ENCODE measurements at regions not wholly inside any gene's neighbourhood (a gene's known extent, or its start where the extent isn't known, plus 50 kb on each side); places are given as distances from the start of the nearest gene placed in this dataset.
"Not testable (repeated sequence)": the region's sequence is repeated elsewhere in the genome, so short reads cannot be mapped to it uniquely, and the experiment has no call there.

DNA sequence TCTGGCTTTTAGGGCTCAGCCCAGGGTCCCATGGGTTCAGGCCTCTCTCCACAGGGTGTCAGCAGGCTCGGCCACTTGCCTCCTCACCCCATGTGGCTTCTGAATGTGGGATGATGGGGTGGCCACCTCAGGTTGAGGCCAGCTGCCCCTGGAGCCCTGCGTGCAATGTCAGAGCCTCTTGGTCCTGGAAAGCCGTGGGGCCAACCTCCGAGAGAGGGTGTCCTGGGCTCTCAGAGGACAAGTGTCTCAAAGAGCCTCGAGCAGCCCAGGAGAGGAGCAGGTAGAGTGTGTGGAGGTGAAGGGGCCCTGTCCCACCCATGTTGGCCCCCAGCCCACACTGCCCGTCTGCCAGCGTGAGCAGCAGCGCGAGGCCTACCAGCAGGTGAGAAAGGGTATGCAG lies 86.0 kb downstream of the PLXNA1 start:
- ChIA-PET POLR2A (no interaction called here), CTCF (no interaction called here)
- H3K27me3 Mint-ChIP-seq: peaks cover 2% of the 10 kb centered on the region
- no peaks in the 10 kb centered on the region for H3K36me3 Mint-ChIP-seq (ENCODE audit: low read depth)
- H3K4me3 Mint-ChIP-seq: no peak overlapping the region
- no peaks in the 10 kb centered on the region for H3K4me1 Mint-ChIP-seq
- no peak overlapping the region for H3K27ac Mint-ChIP-seq
- no peaks in the 10 kb centered on the region for H3K9me3 Mint-ChIP-seq
- no peak for DNase-seq

DNA sequence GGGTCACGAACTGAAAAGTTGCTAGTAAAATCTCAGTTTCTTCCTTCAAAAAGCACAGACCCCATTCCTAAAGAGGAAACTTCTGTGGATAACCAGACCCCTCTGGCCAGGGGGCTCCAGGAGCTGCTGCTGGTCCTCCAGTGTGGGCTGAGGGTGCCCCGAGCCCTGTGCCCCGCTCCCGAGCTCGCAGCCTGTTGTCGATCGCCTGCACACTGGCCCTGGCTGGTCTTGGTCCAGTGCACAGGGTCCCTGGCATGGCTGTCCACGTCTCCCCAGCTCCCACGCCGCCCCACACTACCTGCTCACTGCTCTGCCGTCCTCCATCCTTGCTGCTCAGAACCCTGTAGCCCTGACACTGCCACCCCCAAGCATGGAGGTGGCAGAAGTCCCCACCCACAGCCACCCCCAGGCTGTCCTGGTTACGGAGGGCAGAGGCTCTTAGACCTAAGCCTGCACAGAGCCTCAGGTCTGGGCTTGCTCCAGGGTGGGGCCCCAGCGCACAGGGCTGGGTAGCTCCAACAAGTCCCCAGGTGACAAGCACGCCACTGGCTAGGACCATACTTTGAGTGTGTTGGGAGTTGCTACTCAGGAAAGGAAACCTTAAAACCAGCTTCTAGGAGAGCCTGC lies 87.0 kb downstream of the PLXNA1 start:
- H3K27ac Mint-ChIP-seq: no peak overlapping the region
- H3K4me1 Mint-ChIP-seq: peaks cover 2% of the 10 kb centered on the region
- ChIA-PET CTCF (interaction anchor here (0.5 kb wide), 1 partner anchor 1181 kb away, joined by 4 read pairs; no protein-coding TSS in a partner anchor), POLR2A (no interaction called here)
- peaks cover 2% of the 10 kb centered on the region for H3K27me3 Mint-ChIP-seq
- no peak overlapping the region for H3K4me3 Mint-ChIP-seq
- H3K36me3 Mint-ChIP-seq (ENCODE audit: low read depth): no peaks in the 10 kb centered on the region
- no peak for DNase-seq
- no peaks in the 10 kb centered on the region for H3K9me3 Mint-ChIP-seq

DNA sequence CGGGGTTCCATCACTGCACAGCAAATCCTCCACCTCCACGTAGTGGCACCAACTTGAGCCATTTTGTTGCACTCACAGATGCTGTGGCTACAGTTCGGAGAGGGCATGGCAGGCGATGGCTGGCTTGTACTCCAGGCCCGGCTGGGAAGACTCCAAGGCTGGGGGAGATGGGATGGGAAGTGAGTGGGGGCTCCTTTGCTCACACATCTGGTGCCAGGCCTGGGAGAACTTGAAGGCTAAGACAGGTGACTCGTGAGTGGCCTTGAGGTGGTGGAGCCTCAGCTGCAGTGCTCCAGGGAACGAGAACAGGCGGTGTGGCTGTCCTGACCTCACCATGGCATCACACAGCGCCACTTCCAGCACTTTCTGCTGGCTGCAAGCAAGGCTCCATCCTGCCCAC lies 87.9 kb downstream of the PLXNA1 start:
- Mint-ChIP-seq H3K27ac (no peak overlapping the region), H3K4me1 (peaks cover 10% of the 10 kb centered on the region), H3K27me3 (peaks cover 2% of the 10 kb centered on the region), H3K36me3 (ENCODE audit: low read depth) (no peaks in the 10 kb centered on the region), H3K4me3 (no peak overlapping the region), H3K9me3 (peaks cover 4% of the 10 kb centered on the region)
- ChIA-PET POLR2A (no interaction called here), CTCF (interaction anchor here (1.7 kb wide), 1 partner anchor 34 kb away, joined by 4 read pairs; no protein-coding TSS in a partner anchor)
- no peak for DNase-seq

DNA sequence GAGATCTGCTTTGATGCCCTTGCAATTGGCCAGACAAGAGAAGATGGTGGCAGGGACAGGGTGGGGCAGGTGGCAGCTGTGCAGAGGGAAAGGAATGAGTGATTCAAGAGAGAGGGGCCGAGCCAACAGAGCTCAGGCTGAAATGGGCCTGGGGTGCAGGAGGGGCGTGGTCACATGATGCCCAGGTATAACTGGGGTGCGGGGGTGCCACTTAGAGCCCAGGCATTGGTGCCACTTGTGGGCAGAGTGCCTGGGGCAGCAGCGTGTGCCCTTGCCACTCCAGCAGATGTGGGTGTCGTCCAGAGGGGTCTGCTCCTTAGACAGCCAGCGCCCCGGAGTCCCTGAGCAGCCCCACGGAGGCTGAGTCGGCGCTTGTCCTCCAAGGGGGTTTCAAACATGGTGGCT lies 88.7 kb downstream of the PLXNA1 start:
- Mint-ChIP-seq H3K36me3 (ENCODE audit: low read depth) (no peaks in the 10 kb centered on the region), H3K4me3 (no peak overlapping the region), H3K9me3 (peaks cover 6% of the 10 kb centered on the region), H3K27ac (no peak overlapping the region), H3K27me3 (peaks cover under 1% of the 10 kb centered on the region), H3K4me1 (peaks cover 11% of the 10 kb centered on the region)
- DNase-seq: no peak
- ChIA-PET CTCF (interaction anchor here (1.7 kb wide), 1 partner anchor 35 kb away, joined by 4 read pairs; no protein-coding TSS in a partner anchor), POLR2A (no interaction called here)

DNA sequence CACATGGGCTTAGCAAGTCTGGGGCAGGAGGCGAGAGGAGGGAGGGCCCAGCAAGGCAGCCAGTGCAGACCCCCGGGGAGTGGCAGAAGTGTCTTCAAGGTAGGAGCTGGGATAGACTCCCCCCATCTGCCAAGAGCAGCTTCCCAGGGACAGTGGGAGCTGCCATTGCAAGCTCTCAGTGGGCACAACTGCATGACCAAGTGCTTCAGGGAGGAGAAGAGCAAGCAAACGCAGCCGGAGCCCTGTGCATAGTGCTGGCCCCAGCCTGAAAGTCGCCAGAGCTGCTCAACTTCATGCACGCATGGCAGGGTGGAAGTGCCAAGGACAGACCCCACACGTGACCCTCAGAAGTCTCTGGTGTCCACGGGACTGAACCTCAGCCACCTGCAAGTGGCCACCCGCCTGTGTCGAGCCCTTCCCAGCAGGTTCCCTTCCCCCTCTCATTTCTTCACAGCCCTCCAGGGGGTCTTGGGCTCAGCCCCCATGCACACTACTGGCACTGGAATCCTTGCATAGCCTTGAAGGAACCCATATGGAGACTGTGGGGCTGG lies 89.4 kb downstream of the PLXNA1 start:
- ChIA-PET POLR2A (no interaction called here), CTCF (interaction anchor here (0.7 to 1.7 kb wide), 2 partner anchors 36 to 350 kb away, joined by 3 to 4 read pairs; no protein-coding TSS in a partner anchor)
- H3K4me3 Mint-ChIP-seq: no peak overlapping the region
- no peaks in the 10 kb centered on the region for H3K36me3 Mint-ChIP-seq (ENCODE audit: low read depth)
- H3K4me1 Mint-ChIP-seq: peaks cover 11% of the 10 kb centered on the region
- no peak overlapping the region for H3K27ac Mint-ChIP-seq
- DNase-seq: no peak
- peaks cover 6% of the 10 kb centered on the region for H3K9me3 Mint-ChIP-seq
- H3K27me3 Mint-ChIP-seq: no peaks in the 10 kb centered on the region

DNA sequence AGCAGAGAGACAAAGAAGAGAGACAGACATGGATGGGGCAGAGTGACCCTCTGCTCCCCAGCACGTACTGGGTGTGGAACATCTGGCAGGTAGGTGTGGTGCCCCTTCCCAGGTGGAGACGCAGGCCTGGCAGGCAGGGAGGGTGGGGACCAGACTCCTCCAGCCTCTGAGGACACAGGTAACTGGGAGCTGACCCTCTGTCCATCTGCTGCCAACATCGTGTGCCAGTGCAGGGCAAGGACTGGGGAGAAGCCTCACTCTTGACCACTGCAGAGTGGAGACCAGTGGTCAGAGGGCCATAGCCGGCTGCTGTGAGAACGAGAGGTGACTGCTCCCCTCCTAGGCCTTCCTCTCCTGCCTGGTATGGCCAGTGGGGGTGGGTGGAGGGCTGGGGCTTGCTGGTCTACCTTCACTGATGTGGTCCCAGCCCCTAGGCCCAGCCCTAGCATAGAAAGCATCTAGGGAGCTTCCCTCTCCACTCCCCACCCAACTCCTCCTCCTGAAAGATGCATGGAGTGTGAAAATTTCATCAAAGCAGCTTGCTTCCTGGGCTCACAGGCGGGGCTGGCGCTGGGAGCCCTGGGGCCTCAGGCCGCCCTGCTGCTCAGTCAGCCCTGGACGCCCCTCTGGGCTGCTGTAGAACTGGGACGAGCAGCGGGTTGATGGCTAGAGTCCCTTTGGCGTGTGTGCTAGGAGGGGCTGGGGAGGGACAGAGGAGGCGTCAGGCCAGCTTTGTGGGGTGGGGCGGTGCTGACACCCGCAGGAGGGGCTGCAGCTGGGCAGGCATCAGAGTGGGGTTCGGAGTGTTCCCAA lies 90.3 kb downstream of the PLXNA1 start:
- Mint-ChIP-seq H3K27ac (no peak overlapping the region), H3K4me3 (no peak overlapping the region), H3K9me3 (peaks cover 6% of the 10 kb centered on the region), H3K27me3 (no peaks in the 10 kb centered on the region), H3K4me1 (peaks cover 11% of the 10 kb centered on the region), H3K36me3 (ENCODE audit: low read depth) (no peaks in the 10 kb centered on the region)
- POLR2A ChIA-PET: no interaction called here
- CTCF ChIA-PET: interaction anchor here (1.0 kb wide), 1 partner anchor 419 kb away, joined by 3 read pairs; no protein-coding TSS in a partner anchor
- DNase-seq: no peak

DNA sequence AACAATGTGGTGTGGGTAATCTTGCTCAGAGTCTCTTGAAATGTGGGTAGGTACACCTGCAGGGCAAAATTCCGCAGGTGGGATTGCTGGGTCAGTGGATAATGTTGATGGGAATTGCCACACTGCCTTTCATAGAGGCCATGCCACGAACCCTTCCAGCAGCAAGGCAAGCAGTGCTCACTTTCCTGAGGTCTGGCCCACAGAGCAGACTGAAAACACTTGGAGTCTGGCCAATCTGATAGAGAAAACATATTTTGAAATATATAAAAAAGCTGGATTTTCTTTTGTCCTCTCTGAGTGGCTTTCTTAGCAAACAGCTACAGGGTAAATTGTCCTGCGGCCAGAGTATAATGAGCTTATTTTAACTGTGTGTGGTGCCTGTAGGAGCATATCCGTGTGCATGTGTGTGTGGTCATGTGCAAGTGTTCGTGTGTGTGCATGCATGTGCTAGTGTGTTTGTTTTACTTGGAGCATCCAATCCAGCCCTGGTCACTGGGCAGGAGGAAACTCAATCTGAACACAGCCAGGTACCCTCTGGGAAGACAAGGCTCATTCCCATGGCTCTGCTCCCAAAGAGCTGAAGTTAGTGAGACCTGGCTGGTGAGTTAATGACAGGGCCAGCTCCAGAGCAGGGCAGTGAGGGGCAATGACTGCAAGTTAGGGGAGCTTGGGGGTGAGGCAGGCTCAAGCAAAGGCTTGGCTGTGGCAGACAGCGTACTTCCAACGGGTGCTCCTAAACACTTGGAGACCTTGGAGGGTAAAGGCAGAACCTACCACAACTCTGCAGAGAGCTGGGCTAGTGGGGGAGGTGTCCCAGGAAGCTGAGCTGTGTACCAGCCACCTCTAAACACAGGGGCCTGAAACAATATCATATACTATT lies 91.3 kb downstream of the PLXNA1 start:
- no peak overlapping the region for H3K27ac Mint-ChIP-seq
- no peaks in the 10 kb centered on the region for H3K27me3 Mint-ChIP-seq
- peaks cover 6% of the 10 kb centered on the region for H3K9me3 Mint-ChIP-seq
- DNase-seq: no peak
- POLR2A ChIA-PET: no interaction called here
- peaks cover 11% of the 10 kb centered on the region for H3K4me1 Mint-ChIP-seq
- CTCF ChIA-PET: interaction anchor here (1.0 to 1.1 kb wide), 2 partner anchors 54 to 420 kb away, joined by 3 to 4 read pairs; no protein-coding TSS in a partner anchor
- no peak overlapping the region for H3K4me3 Mint-ChIP-seq
- H3K36me3 Mint-ChIP-seq (ENCODE audit: low read depth): no peaks in the 10 kb centered on the region

DNA sequence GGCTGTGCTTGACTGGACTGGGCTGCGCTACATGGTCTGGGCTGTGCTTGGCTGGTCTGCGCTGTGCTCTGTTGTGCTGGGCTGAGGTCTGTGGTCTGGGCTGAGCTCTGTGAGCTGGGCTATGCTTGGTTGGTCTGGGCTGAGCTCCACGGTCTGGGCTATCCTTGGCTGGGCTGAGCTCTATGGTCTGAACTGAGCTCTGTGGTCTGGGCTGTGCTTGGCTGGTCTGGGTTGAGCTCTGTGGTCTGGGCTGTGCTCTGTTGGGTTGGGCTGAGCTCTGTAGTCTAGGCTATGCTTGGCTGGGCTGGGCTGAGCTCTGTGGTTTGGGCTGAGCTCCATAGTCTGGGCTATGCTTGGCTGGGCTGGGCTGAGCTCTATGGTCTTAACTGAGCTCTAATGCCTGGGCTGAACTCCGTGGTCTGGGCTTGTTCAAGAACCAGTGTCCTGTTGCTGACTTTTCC lies 92.0 kb downstream of the PLXNA1 start:
- H3K27ac Mint-ChIP-seq: no peak overlapping the region
- H3K9me3 Mint-ChIP-seq: peaks cover 6% of the 10 kb centered on the region
- H3K36me3 Mint-ChIP-seq (ENCODE audit: low read depth): no peaks in the 10 kb centered on the region
- no peaks in the 10 kb centered on the region for H3K27me3 Mint-ChIP-seq
- no peak overlapping the region for H3K4me3 Mint-ChIP-seq
- ChIA-PET CTCF (interaction anchor here (0.6 to 1.1 kb wide), 3 partner anchors 28 to 92 kb away, joined by 3 to 6 read pairs (median 4); partner anchors contain the start of gene PLXNA1), POLR2A (no interaction called here)
- DNase-seq: no peak
- peaks cover 11% of the 10 kb centered on the region for H3K4me1 Mint-ChIP-seq

DNA sequence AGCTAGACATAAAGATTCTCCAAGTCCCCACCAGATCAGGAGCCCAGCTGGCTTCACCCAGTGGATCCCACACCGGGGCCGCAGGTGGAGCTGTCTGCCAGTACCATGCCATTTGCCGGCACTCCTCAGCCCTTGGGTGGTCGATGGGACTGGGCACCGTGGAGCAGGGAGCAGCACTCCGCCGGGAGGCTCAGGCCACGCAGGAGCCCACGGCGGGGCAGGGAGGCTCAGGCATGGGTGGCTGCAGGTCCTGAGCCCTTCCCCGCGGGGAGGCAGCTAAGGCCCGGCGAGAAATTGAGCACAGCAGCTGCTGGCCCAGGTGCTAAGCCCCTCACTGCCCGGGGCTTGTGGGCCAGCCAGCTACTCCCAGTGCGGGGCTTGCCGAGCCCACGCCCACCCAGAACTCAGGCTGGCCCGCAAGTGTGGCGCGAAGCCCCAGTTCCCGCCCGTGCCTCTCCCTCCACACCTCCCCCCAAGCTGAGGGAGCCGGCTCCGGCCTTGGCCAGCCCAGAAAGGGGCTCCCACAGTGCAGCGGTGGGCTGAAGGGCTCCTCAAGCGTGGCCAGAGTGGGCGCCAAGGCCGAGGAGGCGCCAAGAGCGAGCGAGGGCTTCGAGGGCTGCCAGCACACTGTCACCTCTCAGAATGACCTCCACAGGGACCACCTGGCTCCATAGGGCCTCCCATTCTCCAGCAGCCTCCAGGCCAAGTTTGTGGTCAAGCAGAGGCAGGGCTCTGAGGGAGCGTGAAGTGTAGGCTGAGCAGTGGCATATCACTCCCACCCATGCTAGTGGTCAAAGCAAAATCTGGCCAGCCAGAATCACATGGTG lies 93.5 kb downstream of the PLXNA1 start:
- H3K27ac Mint-ChIP-seq; H3K4me3 Mint-ChIP-seq; H3K36me3 Mint-ChIP-seq (ENCODE audit: low read depth); DNase-seq; POLR2A ChIA-PET; H3K27me3 Mint-ChIP-seq; CTCF ChIA-PET; H3K9me3 Mint-ChIP-seq: not testable (repeated sequence)
- H3K4me1 Mint-ChIP-seq: peaks cover 11% of the 10 kb centered on the region

DNA sequence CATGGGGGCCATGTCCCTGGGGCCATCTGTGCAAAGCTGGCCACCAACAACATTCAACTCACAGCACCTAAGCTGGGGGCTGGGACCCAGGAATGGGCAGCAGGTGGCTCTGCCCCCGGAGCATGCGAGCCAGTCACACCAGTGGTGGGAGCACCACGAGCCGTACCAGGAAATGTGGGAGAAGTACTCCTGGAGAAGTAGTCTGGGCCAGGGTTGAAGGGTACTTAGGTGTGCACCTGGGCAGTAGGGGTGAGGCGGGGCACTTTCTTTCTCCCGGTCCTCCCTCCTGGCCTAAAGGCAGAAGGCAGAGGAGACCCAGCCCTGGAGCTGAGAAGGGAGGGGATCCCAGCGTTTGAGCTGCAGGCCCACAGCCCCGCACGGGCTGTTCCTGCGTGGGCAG lies 94.2 kb downstream of the PLXNA1 start:
- CTCF ChIA-PET: no interaction called here
- Mint-ChIP-seq H3K27me3 (no peaks in the 10 kb centered on the region), H3K27ac (no peak overlapping the region), H3K36me3 (ENCODE audit: low read depth) (no peaks in the 10 kb centered on the region), H3K4me1 (peaks cover 11% of the 10 kb centered on the region), H3K4me3 (no peak overlapping the region), H3K9me3 (peaks cover 6% of the 10 kb centered on the region)
- POLR2A ChIA-PET: no interaction called here
- no peak for DNase-seq

DNA sequence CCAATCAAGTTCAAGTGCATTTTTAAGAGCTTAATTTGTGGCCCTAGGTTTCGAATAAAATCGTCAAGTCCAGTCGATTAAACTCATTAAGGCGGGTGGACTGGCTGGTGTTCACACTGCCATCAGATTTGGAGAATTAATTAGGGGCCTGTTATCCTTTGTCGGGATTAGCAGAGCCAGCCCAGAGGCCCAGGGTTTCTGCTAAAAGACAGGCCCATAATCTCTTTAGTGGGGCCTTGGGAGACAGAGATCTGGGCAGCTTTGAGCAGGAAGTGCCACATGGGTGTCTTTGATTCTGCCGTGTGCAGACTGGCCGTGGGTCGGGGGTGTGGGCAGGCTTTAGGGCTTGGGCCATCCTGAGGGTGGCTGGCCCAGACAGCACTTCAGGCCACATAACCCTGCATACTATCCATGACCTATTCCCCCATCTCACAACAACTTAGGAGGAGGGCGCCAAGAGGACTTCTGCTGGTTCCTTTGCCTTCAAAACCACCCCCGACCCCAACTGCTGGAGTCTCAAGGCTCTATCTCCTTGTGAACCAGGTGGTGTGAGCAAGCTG lies 94.7 kb downstream of the PLXNA1 start:
- Mint-ChIP-seq H3K4me1 (peaks cover 11% of the 10 kb centered on the region), H3K36me3 (ENCODE audit: low read depth) (no peaks in the 10 kb centered on the region), H3K27ac (no peak overlapping the region), H3K27me3 (no peaks in the 10 kb centered on the region), H3K4me3 (no peak overlapping the region), H3K9me3 (peaks cover 6% of the 10 kb centered on the region)
- ChIA-PET POLR2A (no interaction called here), CTCF (no interaction called here)
- DNase-seq: no peak

DNA sequence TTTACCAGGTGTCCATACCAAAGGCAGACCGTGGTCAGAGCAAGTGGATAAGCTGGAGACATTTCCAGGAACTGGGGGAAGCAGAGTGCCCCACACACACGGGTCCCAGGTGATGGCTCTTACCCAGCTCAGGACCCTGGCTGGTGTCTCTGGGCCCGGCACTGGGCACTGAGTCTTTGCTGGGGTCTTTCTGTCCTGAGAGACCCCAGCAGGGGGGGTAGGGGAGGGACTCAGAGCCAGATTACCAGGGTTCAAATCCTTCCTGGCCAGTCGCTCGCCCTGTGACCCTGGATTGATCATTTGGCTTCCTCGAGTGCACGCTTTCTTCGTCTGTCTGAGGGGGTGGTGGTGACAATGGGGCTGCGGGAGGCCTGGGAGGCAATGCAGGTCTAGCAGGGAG lies 95.7 kb downstream of the PLXNA1 start:
- CTCF ChIA-PET: no interaction called here
- Mint-ChIP-seq H3K27me3 (no peaks in the 10 kb centered on the region), H3K4me1 (peaks cover 11% of the 10 kb centered on the region), H3K36me3 (ENCODE audit: low read depth) (no peaks in the 10 kb centered on the region), H3K27ac (no peak overlapping the region), H3K9me3 (peaks cover 6% of the 10 kb centered on the region), H3K4me3 (no peak overlapping the region)
- POLR2A ChIA-PET: no interaction called here
- DNase-seq: no peak

Measured in activated CD4-positive, alpha-beta T cell treated with anti-CD3 and anti-CD28 coated beads, Interleukin-2, amount 10 ng/mL, durations not matched to agents 7 days and 5 days (primary cell).